ENCODE measurements at regions not wholly inside any gene's neighbourhood (a gene's known extent, or its start where the extent isn't known, plus 50 kb on each side); places are given as distances from the start of the nearest gene placed in this dataset.
A peak's percentile ranks its signal among the peaks of the same experiment; 100 is the strongest.

DNA sequence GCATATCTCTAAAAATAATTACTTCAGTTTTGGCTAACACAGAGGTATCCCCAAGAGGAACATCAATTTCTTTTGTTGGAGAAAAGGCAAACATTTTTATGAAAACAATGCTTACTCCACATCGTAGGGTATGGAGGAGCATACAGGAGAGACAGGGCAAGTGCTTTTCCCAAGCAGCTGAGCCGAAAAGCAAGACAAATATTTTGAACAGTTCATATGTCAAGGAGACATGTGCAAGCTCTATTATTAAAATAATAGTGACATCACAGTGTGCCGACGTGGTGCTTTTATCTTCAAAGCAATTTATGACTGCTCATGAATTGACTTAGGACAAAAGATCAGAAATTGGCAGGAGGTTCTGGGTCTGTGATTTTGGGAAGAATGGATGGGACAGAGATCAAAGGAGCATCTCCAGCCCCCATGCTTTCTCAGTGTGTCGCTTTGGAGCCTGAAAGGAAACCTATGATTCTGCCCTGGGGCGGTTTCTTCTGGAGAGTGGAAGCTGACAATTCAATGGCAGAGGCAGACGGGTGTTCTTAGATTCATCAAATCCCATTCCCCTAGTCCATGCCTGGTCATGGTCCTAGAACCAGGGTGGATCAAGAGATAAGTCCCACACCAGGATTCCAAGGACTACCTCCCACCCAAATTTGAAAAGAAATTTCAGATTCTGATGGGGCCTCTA lies 97.1 kb downstream of the JCAD start:
- DNase-seq, result no peak

DNA sequence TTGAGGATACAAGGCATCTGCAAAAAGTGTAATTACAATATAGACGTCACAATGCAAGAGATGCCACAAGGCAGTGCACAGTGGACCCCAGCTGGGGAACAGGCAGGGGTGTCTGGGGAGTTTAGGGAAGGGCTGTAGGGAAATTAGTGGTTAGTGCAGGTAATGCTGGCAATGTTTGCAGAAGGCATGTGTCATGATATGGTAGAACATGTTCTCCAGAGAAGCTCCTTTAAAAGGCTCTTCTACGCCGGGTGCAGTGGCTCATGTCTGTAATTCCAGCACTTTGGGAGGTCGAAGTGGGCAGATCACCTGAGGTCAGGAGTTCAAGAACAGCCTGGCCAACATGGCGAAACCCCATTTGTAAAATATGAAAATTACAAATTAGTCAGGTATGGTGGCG lies 98.0 kb downstream of the JCAD start:
- no peak for DNase-seq

DNA sequence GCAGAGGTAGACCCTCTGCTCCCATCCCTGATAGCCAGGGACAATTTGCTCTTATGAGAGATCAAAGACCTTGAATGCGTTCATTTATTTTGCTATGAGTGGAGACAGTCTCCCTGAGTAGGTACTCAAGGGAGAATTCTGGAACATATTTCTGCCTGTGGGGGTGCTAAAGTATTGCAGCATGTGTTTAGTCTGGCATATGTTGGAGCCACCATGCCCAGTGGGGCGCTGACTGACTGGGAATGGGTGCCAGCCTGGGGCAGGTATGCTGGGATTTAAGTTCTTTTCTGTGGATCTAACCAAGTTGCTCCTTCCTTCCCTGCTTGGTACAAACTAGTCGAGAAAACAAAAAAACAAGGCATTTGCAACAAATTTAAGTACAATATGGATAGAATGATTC lies 99.1 kb downstream of the JCAD start:
- DNase-seq, result no peak

DNA sequence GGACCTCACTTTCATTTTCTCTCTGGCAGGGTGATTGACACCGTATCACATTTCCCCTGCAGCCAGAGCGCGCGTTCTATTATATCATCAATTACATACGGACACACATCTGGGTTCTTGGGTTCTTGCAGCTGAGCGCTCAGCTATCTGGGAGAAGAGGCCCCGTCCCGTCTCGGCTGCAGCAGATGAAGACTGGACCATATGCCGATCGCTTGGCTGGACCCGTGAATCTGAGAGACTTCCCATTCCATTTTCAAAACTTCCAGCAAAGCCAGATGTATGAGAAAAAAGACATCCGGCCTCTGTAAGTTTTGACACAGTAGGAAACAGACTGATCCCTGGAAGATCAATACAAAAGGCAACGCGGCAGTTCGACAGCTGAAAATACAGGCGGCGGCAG lies 99.8 kb downstream of the JCAD start:
- DNase-seq, result no peak

DNA sequence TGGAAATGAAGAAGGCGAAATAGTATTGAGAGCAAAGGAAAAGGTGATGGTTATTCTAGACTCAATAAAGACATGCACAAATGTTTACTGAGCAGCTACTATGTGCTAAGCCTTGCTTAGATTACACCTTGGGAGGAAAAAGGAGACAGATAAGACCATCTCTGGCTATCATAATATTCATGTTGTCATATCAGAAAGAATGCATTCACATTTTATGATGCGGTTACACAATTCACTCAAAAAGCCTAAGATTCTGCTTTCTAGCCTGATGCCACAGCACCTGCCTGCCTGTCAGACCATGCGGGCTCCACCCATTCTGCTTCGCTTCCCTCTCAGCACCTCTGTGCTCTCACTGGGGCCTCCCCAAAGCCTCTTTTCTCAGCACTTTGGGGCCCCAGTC lies 100.9 kb downstream of the JCAD start:
- no peak for DNase-seq

DNA sequence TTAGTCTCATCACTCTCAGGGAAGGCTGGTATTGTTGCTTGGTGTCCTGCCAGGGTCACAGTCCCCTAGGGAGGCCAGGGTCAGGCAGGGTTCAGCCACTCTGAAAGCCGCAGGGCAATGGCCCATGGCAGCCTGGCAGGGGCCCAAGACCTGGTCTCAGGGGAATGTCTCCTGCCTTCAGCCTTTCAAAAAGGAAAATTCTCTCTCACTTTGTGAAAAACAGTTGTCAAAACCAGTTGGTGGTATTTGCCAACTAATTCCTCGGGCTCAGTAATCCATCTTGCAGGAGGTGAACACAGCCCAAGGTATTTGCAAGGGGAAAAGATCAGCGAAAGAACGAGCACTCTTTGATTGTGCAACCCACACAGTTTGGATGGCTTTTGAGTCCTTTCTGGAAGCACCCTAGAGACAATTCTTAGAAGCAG lies 101.5 kb downstream of the JCAD start:
- no peak for DNase-seq

DNA sequence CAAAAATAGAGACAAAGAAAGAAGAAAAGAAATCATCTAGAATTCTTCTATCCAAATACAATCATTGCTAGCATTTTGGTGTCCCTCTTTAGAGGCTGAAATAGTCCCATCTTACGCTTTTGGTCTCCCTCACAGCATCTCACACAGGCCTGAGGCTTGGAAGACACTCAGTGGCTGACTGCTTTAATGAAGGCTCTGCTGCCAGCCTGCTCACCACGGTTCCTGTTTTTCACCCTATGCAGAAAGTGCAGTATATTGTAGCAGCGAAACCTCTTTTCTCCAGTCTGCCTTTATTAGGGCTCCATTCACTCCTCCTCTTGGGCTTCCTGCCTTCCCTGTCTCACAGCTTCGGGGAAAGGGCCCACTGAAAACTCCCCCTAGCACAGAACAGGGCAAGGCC lies 102.2 kb downstream of the JCAD start:
- no peak for DNase-seq

- no peak for DNase-seq
Observed at GRCh38 chr10:29956335-29956924, 103.0 kb downstream of the JCAD start.

DNA sequence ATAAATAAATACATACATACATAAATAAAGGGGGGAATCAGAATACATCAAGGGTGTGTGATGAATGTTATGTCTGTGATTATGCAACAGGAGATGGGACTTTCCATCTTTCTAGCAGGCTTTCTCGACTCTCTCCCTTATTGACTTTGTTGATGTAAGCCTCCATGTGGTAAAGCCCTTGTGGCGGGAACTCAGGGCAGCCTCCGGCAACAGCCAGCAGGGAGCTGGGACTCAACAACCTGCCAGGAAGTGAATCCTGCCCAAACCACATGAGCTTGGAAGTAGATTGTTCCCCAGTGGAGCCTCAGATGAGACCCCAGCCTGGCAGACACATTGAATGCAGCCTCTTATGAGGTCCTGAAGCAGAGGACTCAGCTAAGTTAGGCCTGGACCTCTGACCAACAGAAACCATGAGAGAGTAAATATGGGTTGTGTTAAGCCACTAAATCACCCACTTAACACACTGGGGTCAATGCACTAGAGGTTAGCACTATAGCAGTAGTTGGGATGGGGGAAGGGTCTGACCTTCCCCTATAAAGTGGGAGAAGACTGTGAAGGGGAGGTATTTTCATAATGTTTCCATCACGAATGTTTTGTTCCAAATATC lies 104.0 kb downstream of the JCAD start:
- DNase-seq, result no peak

- DNase-seq, result no peak
Observed at GRCh38 chr10:29951441-29951931, 107.9 kb downstream of the JCAD start.

GRCh38 chr10:29950391-29950790 lies 109.0 kb downstream of the JCAD start:
- DNase-seq, result no peak

DNA sequence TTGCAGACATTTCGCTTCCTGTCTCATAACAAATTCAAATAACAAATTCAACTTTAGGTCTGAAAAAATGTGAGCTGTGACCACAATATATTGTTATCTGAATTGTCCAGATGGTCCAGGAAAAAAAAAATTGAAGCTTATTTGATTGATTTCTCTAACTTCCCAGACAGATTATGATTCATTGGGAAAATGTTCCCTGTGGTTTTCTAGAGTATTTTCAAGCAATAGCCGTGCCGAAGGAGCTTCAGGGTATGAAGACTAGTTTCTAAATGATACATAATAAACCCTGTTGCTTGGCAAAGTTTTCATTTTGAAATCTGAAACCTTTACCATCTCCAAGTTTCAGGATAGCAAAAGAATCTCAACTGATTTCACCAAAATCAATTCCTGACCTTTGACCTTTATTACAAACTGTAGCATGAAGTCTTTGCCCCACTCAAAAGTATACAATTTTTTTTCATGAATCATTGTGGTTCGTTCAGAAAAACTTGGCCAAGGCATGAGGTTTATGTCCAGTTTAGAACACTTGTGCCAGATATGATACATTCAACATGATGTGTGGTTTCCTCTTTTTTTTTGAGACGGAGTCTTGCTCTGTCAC lies 109.9 kb downstream of the JCAD start:
- DNase-seq, result no peak

DNA sequence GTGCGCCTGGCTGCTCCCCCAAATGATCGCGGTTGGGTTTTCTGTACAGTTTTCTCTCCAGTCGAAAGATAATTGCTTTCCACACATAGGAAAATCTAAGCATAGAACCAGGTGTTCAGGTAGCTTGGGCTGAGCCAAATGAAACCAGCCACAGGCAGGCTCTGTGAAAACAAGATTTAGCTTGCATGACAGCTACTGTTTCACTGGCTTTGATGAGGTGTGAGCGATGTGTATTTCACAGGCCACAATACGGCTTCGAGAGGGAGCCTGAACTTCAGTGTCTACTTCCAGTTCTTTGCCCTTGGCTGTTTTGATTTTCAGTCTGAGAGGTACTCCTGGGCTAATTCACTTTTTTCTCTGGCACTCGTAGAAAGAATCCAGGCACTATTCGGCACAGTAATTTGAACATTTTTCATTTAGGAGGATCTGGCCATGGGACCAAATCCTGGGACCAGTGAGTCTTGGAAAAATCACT lies 110.5 kb downstream of the JCAD start:
- peak; percentile 19 for DNase-seq

DNA sequence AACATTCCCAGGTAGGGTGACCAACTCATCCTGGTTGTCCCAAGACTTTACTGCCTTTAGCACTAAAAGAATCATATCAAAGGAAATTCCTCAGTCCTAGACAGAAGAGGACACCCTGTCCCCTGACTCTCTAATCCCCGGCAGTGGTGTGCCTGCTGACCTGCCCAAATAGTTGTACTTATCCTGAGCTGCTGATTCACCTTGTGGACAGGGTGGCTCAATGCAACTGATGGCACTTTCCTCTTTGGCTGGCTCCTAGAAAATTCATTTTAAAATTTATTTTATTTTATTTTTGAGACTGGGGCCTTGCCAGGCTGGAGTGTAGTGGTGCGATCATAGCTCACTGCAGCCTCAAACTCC lies 111.7 kb downstream of the JCAD start:
- no peak for DNase-seq

GRCh38 chr10:29946953-29947700 lies 112.3 kb downstream of the JCAD start:
- no peak for DNase-seq

- no peak for DNase-seq
Observed at GRCh38 chr10:29946614-29946952, 112.8 kb downstream of the JCAD start.

DNA sequence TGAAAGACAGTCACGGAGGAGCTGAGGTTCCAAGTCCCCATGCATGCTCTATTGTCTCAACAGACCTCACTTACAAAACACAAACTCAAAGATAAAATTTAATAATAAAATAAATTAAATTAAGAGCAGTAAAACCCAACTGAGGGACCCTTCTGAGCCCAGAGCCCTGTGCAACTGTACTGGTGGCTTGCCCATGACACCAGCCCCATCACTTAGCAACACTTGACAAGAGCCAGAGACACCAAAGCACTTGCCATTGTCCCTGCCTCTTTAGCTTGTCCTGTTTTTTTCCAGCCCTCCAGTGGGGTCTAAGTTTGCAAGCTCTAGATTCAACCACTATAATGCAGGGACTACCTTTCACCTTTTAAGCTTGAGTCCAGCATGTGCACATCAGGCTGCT lies 117.9 kb downstream of the JCAD start:
- DNase-seq, result no peak

- DNase-seq, result no peak
Observed at GRCh38 chr10:29932991-29933390, 126.4 kb downstream of the JCAD start.

GRCh38 chr10:29931833-29932232 lies 127.6 kb downstream of the JCAD start:
- DNase-seq, result no peak

DNA sequence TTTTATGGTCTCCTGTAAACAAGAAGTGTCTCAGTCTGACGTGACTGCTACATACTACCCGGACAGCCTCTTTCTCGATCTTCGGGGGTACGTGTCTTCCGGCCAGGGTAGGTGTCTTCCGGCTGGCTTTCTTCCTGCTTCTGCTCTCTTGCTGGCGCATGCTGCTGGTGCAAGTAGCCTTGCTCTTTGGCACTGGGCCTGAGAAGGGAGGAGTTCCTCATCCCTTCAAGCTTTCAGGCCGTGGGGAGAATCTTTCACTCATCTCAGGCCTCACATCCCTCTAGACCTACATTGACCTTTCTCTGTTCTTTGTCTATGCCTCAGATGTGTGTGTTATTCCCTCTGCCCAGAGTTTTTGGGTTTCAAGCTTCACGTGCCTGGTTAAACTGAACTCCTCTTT lies 130.4 kb downstream of the JCAD start:
- no peak for DNase-seq

- no peak for DNase-seq
Observed at GRCh38 chr10:29926693-29927048, 132.7 kb downstream of the JCAD start.

GRCh38 chr10:29925771-29926692 lies 133.4 kb downstream of the JCAD start:
- DNase-seq, result no peak

All from stimulated activated CD4-positive, alpha-beta T cell treated with anti-CD3 and anti-CD28 coated beads, Interleukin-15, amount 100 ng/mL, for 24 hours (primary cell).